Left ventricle myocardium superior (tissue), 1 donor: ENCODE measurements at regions not wholly inside any gene's neighbourhood (a gene's known extent, or its start where the extent isn't known, plus 50 kb on each side); places are given as distances from the start of the nearest gene placed in this dataset.

Experiments used
- ATAC-seq: fragments of 200-7000 bp; cut with Tn5 transposase; one replicate; pipeline ENCODE4 v1.9.1; 2020; ENCODE audit warnings: mild to moderate bottlenecking, moderate library complexity
- DNase-seq: peaks from one replicate; pipeline ENCODE4 v3.0.0-alpha.2; 2020
- intact Hi-C: fragments of 100-400 bp; cut with micrococcal nuclease; formaldehyde crosslinking; loops from one replicate; pipeline ENCODE4 v1.11.0; 2022
- donor health status: DM: no; HTN: yes; CAD: no; lungs with severe emphysema.

GRCh38 chr5:61731267-61731945 is 399.3 kb downstream of the ZSWIM6 start:
- intact Hi-C loops = no loop called here
- ATAC-seq = no peak
- no peak for DNase-seq

- DNase-seq (no peak), ATAC-seq (no peak)
- intact Hi-C loops = no loop called here
These were observed 399.9 kb downstream of the ZSWIM6 start for GRCh38 chr5:61731946-61732314.

- peak; percentile 30 for DNase-seq
- intact Hi-C loops = no loop called here
These were observed 400.3 kb downstream of the ZSWIM6 start for GRCh38 chr5:61732369-61732768.

GRCh38 chr5:61732796-61733195 is 400.7 kb downstream of the ZSWIM6 start:
- intact Hi-C loops = no loop called here
- DNase-seq (no peak), ATAC-seq (no peak)

More at GRCh38 chr5:61732369-61732768, 400.3 kb downstream of the ZSWIM6 start:
- ATAC-seq = no peak

GRCh38 chr5:61734001-61734400 is 401.9 kb downstream of the ZSWIM6 start:
- DNase-seq = no peak
- no peak for ATAC-seq
- intact Hi-C loops = no loop called here

GRCh38 chr5:61734966-61735365 is 402.9 kb downstream of the ZSWIM6 start:
- ATAC-seq (no peak), DNase-seq (no peak)
- intact Hi-C loops = no loop called here

- DNase-seq (no peak), ATAC-seq (no peak)
- intact Hi-C loops = no loop called here
These were observed 403.5 kb downstream of the ZSWIM6 start for GRCh38 chr5:61735531-61735930.

GRCh38 chr5:61735995-61736394 is 403.9 kb downstream of the ZSWIM6 start:
- ATAC-seq = no peak
- intact Hi-C loops = no loop called here
- DNase-seq = no peak

GRCh38 chr5:61737301-61737963 is 405.4 kb downstream of the ZSWIM6 start:
- DNase-seq = no peak
- ATAC-seq = no peak
- intact Hi-C loops = no loop called here

GRCh38 chr5:61737964-61738340 is 405.9 kb downstream of the ZSWIM6 start:
- no peak for DNase-seq

GRCh38 chr5:61738446-61738845 is 406.4 kb downstream of the ZSWIM6 start:
- no peak for DNase-seq
- intact Hi-C loops = no loop called here
- ATAC-seq = no peak

More at GRCh38 chr5:61737964-61738340, 405.9 kb downstream of the ZSWIM6 start:
- intact Hi-C loops = no loop called here
- no peak for ATAC-seq

- DNase-seq = no peak
- no peak for ATAC-seq
- intact Hi-C loops = no loop called here
These were observed 412.9 kb downstream of the ZSWIM6 start for GRCh38 chr5:61744690-61745619.

GRCh38 chr5:61746831-61747575 is 414.9 kb downstream of the ZSWIM6 start:
- DNase-seq (no peak), ATAC-seq (no peak)
- intact Hi-C loops = no loop called here

- DNase-seq (no peak), ATAC-seq (no peak)
- intact Hi-C loops = no loop called here
These were observed 416.1 kb downstream of the ZSWIM6 start for GRCh38 chr5:61748121-61748520.

- intact Hi-C loops = no loop called here
- ATAC-seq (no peak), DNase-seq (no peak)
These were observed 416.6 kb downstream of the ZSWIM6 start for GRCh38 chr5:61748651-61749050.

GRCh38 chr5:61752588-61752987 is 420.5 kb downstream of the ZSWIM6 start:
- ATAC-seq = no peak
- intact Hi-C loops = no loop called here
- no peak for DNase-seq

GRCh38 chr5:61754792-61755191 is 422.7 kb downstream of the ZSWIM6 start:
- intact Hi-C loops = no loop called here
- ATAC-seq (no peak), DNase-seq (no peak)

- no peak for ATAC-seq
- no peak for DNase-seq
- intact Hi-C loops = no loop called here
These were observed 423.7 kb downstream of the ZSWIM6 start for GRCh38 chr5:61755726-61756222.

GRCh38 chr5:61758711-61759110 is 426.7 kb downstream of the ZSWIM6 start:
- intact Hi-C loops = no loop called here
- ATAC-seq (no peak), DNase-seq (no peak)
